ENCODE measurements at regions not wholly inside any gene's neighbourhood (a gene's known extent, or its start where the extent isn't known, plus 50 kb on each side); places are given as distances from the start of the nearest gene placed in this dataset.

DNA sequence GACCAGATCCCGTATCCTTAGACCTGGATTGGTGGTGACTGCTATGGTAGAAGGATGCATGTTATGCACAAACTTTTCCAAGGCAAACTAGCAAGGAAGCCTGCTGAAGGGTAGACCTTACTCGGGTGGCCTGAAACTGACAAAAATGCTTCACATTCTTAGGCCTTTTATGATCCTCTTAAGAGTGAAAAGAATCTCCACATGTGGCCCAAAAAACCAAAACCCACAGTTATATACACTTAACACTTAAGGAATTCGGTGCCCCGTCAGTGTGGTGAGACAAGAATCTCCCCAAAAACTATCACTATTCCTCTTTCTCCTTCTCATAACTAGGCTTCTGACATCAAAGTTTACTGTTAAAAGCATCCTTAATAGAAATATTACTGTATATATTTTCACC lies 130.1 kb upstream of the SOX2 start:
- Mint-ChIP-seq H3K4me3 (no peak overlapping the region), H3K36me3 (ENCODE audit: low read depth) (no peaks in the 10 kb centered on the region), H3K27me3 (no peaks in the 10 kb centered on the region), H3K4me1 (no peaks in the 10 kb centered on the region), H3K27ac (no peak overlapping the region)
- ATAC-seq (no peak), DNase-seq (no peak)
- peaks cover 3% of the 10 kb centered on the region for H3K9me3 ChIP-seq (ENCODE audit: control insufficient read depth, low read length, poor library complexity, severe bottlenecking)

DNA sequence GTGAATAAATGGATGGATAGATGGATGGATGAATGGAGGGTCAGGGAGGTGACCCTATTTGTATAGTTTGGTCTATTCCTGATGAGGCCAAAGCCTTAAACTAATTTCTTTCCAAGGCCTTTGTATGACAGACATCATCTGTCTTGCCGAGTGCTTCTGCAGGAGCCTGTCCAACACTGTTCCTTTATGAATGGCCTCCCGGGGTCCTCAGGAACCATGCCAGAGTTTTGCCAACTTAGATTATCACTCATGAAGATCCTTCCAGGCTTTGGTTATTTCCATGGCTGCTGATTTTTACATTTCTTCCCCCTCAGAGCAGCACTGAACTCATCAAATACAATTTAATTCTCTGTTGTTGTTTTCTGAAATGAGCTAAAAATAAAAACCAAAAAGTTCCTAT lies 133.0 kb upstream of the SOX2 start:
- no peak for ATAC-seq
- no peak overlapping the region for H3K27ac Mint-ChIP-seq

DNA sequence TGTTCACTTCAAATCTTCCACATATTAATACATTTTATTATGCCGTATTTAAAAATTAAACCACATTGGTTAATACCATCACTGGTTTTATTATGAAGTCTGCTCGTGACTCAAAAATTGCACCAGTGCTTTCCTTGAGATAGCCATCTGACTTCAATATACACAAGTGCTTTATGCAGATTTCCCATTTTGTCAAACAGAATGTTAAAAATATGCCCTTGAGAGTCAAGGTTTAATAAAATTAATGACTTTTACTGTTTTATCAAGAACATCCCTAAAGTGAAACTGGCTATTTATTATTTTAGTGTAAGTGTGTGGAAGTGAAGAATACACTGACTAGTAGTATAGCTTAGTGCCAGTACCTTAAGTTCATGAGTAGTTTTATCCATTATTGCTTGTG lies 139.3 kb upstream of the SOX2 start:
- no peak overlapping the region for H3K4me3 Mint-ChIP-seq
- no peaks in the 10 kb centered on the region for H3K9me3 ChIP-seq (ENCODE audit: control insufficient read depth, low read length, poor library complexity, severe bottlenecking)
- DNase-seq (no peak), ATAC-seq (no peak)
- H3K4me1 Mint-ChIP-seq = no peaks in the 10 kb centered on the region
- no peak overlapping the region for H3K27ac Mint-ChIP-seq
- no peaks in the 10 kb centered on the region for H3K36me3 Mint-ChIP-seq (ENCODE audit: low read depth)
- H3K27me3 Mint-ChIP-seq = no peaks in the 10 kb centered on the region

More for the DNA sequence above, 133.0 kb upstream of the SOX2 start:
- peaks cover 3% of the 10 kb centered on the region for H3K9me3 ChIP-seq (ENCODE audit: control insufficient read depth, low read length, poor library complexity, severe bottlenecking)
- no peaks in the 10 kb centered on the region for H3K4me1 Mint-ChIP-seq
- H3K27me3 Mint-ChIP-seq = no peaks in the 10 kb centered on the region
- H3K36me3 Mint-ChIP-seq (ENCODE audit: low read depth) = no peaks in the 10 kb centered on the region
- DNase-seq = no peak
- H3K4me3 Mint-ChIP-seq = no peak overlapping the region

DNA sequence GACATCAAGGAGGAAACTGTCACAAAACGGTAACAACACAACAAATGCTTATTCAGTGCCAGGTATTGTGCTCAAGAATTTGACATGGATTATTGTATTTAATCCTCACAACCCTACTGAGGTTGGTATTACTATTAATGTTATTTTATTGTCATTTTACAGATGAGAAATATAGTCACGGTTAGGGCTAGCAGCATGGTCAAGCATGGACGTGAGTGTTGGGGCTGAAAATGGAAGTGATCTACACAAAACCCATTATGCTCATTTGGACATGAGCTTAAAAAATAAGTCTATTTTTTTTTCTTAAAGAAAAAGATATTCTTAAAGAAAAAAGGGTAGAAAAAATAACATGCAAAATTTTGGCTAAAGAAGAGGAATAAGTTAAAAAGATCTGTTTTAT lies 141.3 kb upstream of the SOX2 start:
- H3K4me3 Mint-ChIP-seq = no peak overlapping the region
- no peak for ATAC-seq
- no peaks in the 10 kb centered on the region for H3K9me3 ChIP-seq (ENCODE audit: control insufficient read depth, low read length, poor library complexity, severe bottlenecking)
- no peak overlapping the region for H3K27ac Mint-ChIP-seq
- H3K36me3 Mint-ChIP-seq (ENCODE audit: low read depth) = no peaks in the 10 kb centered on the region
- no peak for DNase-seq
- no peaks in the 10 kb centered on the region for H3K4me1 Mint-ChIP-seq
- H3K27me3 Mint-ChIP-seq = no peaks in the 10 kb centered on the region

DNA sequence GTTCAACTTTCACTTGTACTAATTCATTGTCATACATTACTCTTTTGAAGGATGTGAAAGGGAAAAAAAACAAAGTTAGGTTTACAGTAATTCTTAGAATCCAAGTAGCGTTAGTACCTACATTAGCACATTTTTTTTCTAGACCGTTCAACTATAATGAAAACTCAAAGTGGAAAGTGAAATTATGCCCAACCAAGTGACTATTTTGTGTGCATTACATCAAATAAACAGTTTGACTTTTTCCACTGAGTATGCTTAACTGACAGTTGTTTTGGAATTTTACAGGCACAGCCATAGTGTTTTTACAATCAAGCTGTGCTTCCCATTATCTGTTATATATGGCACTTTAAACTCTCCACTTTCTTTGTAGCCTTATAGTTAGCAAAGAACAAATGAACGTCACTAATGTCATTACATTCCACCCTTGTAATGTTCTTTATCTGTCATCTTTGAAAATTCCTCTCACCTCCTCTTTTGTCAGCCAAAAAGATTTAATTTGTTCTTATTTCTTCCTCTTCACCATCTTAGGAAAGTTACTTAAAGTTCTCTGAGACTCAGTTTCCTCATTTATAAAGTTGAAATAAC lies 142.3 kb upstream of the SOX2 start:
- ATAC-seq (no peak), DNase-seq (no peak)
- no peak overlapping the region for H3K27ac Mint-ChIP-seq
- no peaks in the 10 kb centered on the region for H3K36me3 Mint-ChIP-seq (ENCODE audit: low read depth)
- H3K4me3 Mint-ChIP-seq = no peak overlapping the region
- H3K4me1 Mint-ChIP-seq = no peaks in the 10 kb centered on the region
- H3K9me3 ChIP-seq (ENCODE audit: control insufficient read depth, low read length, poor library complexity, severe bottlenecking) = no peaks in the 10 kb centered on the region
- H3K27me3 Mint-ChIP-seq = no peaks in the 10 kb centered on the region

DNA sequence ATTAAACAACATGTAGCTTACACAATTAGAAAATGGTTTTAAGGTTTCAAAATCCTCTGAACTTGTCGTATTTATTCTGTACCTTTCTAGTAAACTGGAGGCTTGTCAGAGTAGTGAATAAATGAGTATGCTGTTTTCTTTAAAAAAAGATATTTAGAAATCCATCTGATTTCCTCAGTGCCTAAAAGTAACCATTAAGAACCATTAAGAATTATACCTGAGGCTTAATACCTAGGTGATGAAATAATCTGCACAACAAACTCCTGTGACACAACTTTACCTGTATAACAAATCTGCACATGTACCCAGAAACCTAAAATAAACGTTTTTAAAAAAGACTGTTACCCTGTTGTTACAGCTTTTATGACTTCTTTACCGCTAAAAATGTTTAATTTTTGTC lies 143.0 kb upstream of the SOX2 start:
- Mint-ChIP-seq H3K36me3 (ENCODE audit: low read depth) (no peaks in the 10 kb centered on the region), H3K4me3 (no peak overlapping the region), H3K4me1 (no peaks in the 10 kb centered on the region), H3K27me3 (no peaks in the 10 kb centered on the region), H3K27ac (no peak overlapping the region)
- DNase-seq = no peak
- ATAC-seq = no peak
- H3K9me3 ChIP-seq (ENCODE audit: control insufficient read depth, low read length, poor library complexity, severe bottlenecking) = no peaks in the 10 kb centered on the region

DNA sequence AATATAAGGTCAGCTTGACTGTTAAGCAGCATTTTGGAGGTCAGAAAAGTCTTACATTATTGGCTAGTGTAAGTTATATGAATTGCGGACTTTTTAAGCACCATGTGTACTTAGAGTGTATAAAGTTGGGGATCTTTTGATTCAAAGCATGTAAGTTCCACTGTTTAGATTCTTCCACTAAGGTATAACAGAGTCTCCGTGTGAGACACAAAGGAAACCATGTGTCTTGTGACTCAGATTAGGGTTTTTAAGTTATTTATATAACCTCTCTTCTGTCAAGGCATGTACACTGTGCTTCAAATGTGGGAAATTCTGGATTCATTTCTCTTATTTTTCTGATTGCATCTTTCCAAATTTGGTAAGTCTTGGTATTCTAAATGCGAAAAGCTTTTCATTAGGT lies 143.5 kb upstream of the SOX2 start:
- H3K36me3 Mint-ChIP-seq (ENCODE audit: low read depth) = no peaks in the 10 kb centered on the region
- no peak overlapping the region for H3K4me3 Mint-ChIP-seq
- DNase-seq (no peak), ATAC-seq (no peak)
- no peak overlapping the region for H3K27ac Mint-ChIP-seq
- no peaks in the 10 kb centered on the region for H3K27me3 Mint-ChIP-seq
- H3K4me1 Mint-ChIP-seq = no peaks in the 10 kb centered on the region
- no peaks in the 10 kb centered on the region for H3K9me3 ChIP-seq (ENCODE audit: control insufficient read depth, low read length, poor library complexity, severe bottlenecking)

DNA sequence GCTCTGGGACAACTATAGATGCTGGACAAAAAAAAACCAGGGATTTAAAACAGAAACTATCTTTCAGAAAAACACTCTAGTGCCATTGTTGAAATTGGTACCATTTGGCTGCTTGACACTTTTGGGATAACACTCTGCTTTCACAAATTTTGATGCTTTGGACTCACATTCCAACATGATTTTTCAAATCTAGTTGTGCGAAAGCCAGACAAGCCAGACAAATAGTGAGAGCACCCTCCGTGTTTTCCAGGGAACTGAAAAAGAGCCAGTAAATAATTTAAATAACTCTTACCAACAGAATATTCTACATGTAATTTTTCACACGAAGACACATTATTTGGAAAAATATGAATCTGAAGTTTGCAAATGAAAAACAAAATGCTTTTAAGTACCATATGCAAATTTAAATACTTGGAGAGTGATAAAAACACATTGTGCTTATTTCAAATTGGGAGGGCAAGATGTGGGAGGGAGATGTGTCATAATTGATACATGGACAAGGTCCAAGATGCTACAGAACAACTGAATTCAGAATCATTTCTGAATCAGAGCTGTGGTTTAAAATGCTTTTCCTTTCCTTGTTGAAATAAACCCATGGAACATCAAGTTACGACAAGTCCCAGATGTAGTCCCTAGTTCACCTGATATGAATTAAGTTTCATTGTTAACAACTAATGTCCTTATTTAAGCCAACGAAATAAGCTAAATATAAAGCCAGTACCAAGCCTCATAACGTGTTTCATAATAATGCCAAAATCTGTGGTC lies 144.2 kb upstream of the SOX2 start:
- H3K27ac Mint-ChIP-seq = no peak overlapping the region
- DNase-seq (no peak), ATAC-seq (no peak)
- no peaks in the 10 kb centered on the region for H3K36me3 Mint-ChIP-seq (ENCODE audit: low read depth)
- H3K9me3 ChIP-seq (ENCODE audit: control insufficient read depth, low read length, poor library complexity, severe bottlenecking) = no peaks in the 10 kb centered on the region
- H3K4me1 Mint-ChIP-seq = no peaks in the 10 kb centered on the region
- no peak overlapping the region for H3K4me3 Mint-ChIP-seq
- H3K27me3 Mint-ChIP-seq = no peaks in the 10 kb centered on the region

DNA sequence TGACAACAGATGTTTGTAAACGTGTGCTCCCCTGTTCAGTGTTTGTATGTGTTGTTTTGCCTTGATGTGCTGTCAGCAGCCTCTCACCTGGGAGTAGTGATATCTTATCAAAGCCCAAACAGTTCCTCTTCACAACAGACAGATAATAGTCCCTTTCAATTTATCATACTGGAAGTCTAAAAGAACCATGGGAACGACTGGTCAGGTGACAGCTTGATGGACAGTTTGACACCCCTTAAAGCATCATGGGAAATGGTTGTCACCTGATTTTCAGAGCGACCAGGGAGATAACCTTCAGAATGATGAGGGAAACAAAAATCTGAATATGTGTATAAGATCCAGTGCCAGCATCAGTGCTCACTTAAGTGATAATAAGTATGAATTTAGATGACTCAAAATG lies 146.3 kb upstream of the SOX2 start:
- DNase-seq (no peak), ATAC-seq (no peak)
- no peaks in the 10 kb centered on the region for H3K27me3 Mint-ChIP-seq
- no peak overlapping the region for H3K27ac Mint-ChIP-seq
- H3K36me3 Mint-ChIP-seq (ENCODE audit: low read depth) = no peaks in the 10 kb centered on the region
- H3K9me3 ChIP-seq (ENCODE audit: control insufficient read depth, low read length, poor library complexity, severe bottlenecking) = no peaks in the 10 kb centered on the region
- no peaks in the 10 kb centered on the region for H3K4me1 Mint-ChIP-seq
- H3K4me3 Mint-ChIP-seq = no peak overlapping the region

DNA sequence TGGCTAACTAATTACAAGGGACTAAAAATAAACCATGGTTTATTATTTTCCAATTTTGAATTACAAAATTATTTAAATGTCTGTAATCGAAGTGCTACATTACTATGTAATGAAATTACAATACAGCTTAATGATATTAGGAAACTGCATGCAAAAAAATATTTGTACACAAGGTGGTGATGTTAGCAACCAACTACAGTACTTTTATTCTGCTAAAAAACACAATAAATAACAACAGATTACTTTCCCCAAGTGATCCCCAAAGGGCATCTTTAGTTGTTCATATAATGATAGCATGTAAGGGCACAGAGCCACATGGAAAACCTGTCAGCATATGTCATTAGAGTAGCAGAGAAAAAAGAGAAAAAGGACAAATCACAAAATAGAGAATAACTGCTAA lies 147.5 kb upstream of the SOX2 start:
- Mint-ChIP-seq H3K27me3 (no peaks in the 10 kb centered on the region), H3K4me1 (no peaks in the 10 kb centered on the region), H3K4me3 (no peak overlapping the region), H3K27ac (no peak overlapping the region), H3K36me3 (ENCODE audit: low read depth) (no peaks in the 10 kb centered on the region)
- ATAC-seq = no peak
- DNase-seq = no peak
- H3K9me3 ChIP-seq (ENCODE audit: control insufficient read depth, low read length, poor library complexity, severe bottlenecking) = no peaks in the 10 kb centered on the region

DNA sequence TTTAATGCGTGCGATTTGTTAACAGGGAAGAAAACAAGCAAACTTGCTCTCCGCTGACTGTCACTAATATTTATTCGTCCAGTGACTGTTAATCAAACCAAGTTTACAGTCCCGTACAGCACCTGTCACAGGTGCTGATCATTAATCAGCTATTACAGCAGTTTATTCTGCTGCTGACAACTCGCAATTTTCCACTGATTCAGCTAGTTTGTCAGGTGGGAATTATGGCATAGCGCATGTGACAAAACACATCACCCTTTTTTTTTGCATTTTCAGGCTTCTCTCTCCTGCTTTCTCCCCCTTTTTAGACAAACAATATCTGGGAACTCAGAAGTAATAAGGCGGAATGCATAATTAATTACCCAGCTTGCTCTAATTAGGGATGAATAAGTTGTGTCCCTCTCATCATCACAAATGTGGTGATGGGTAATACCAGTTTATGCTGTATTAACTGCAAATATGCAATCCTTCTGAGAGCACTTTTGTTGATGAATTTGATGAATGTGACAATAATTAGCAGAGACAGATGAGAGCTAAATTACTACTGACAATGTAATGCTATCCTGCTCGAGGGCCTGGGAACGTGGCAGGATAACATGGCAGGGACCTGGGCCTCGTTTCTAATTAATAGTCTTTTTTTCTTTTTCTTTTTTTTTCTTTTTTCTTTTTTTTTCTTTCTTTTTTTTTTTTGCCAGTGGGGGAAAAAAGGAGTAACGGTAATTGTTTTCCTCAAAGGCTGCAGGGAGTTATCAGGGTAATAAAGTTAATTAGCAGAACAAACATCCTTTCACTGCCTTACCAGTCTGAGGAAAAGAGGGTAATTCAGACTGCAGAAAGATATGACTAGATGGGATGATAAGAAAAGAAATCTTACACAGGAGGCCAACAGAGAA lies 150.3 kb upstream of the SOX2 start:
- ATAC-seq = no peak
- Mint-ChIP-seq H3K27me3 (no peaks in the 10 kb centered on the region), H3K36me3 (ENCODE audit: low read depth) (no peaks in the 10 kb centered on the region), H3K4me1 (no peaks in the 10 kb centered on the region), H3K27ac (no peak overlapping the region), H3K4me3 (no peak overlapping the region)
- no peak for DNase-seq
- H3K9me3 ChIP-seq (ENCODE audit: control insufficient read depth, low read length, poor library complexity, severe bottlenecking) = no peaks in the 10 kb centered on the region

DNA sequence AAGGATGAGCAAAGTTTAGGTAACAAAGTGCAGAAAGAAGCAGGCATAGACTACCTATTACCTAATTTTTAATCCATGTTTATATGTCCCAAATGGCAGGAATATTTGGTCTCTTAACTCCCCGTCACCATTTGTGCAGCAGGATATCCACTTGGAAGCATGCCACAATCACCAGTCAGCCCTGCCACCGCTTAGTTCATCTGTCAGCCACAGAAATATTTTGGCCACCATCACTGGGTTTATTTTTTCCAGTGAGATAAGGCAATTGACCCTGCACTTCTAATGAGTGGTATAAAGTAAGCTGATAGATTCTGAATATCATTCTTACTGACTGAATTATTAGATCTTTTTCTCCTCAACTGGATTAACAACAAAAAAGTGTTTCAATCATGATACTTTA lies 152.9 kb upstream of the SOX2 start:
- ATAC-seq (no peak), DNase-seq (no peak)
- Mint-ChIP-seq H3K27me3 (no peaks in the 10 kb centered on the region), H3K36me3 (ENCODE audit: low read depth) (no peaks in the 10 kb centered on the region), H3K4me1 (no peaks in the 10 kb centered on the region), H3K4me3 (no peak overlapping the region), H3K27ac (no peak overlapping the region)
- peaks cover 3% of the 10 kb centered on the region for H3K9me3 ChIP-seq (ENCODE audit: control insufficient read depth, low read length, poor library complexity, severe bottlenecking)

DNA sequence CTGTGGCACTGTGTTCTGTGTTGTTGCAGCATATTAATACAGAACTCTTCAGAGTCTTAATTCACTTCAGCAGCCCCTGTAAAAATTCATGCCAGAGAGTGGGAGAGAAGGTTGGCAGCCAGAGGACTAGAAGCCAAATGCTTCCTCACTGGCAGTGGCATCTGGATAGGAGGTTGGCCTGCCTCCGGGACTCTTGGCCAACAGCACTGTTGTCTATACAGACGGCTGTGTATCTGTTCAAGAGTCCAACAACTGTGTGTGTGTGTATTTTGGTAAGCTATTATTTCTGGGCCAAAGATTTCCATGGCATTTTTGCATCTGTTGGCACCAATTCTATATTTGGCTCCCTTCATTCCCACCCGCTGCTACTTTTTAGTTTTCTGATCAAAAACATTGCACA lies 156.0 kb upstream of the SOX2 start:
- DNase-seq = no peak
- ATAC-seq = no peak
- Mint-ChIP-seq H3K4me1 (no peaks in the 10 kb centered on the region), H3K27me3 (no peaks in the 10 kb centered on the region), H3K27ac (no peak overlapping the region), H3K36me3 (ENCODE audit: low read depth) (no peaks in the 10 kb centered on the region), H3K4me3 (no peak overlapping the region)
- H3K9me3 ChIP-seq (ENCODE audit: control insufficient read depth, low read length, poor library complexity, severe bottlenecking) = peaks cover 3% of the 10 kb centered on the region
